ENCODE measurements at regions not wholly inside any gene's neighbourhood (a gene's known extent, or its start where the extent isn't known, plus 50 kb on each side); places are given as distances from the start of the nearest gene placed in this dataset.
"Not testable (repeated sequence)": the region's sequence is repeated elsewhere in the genome, so short reads cannot be mapped to it uniquely, and the experiment has no call there.

DNA sequence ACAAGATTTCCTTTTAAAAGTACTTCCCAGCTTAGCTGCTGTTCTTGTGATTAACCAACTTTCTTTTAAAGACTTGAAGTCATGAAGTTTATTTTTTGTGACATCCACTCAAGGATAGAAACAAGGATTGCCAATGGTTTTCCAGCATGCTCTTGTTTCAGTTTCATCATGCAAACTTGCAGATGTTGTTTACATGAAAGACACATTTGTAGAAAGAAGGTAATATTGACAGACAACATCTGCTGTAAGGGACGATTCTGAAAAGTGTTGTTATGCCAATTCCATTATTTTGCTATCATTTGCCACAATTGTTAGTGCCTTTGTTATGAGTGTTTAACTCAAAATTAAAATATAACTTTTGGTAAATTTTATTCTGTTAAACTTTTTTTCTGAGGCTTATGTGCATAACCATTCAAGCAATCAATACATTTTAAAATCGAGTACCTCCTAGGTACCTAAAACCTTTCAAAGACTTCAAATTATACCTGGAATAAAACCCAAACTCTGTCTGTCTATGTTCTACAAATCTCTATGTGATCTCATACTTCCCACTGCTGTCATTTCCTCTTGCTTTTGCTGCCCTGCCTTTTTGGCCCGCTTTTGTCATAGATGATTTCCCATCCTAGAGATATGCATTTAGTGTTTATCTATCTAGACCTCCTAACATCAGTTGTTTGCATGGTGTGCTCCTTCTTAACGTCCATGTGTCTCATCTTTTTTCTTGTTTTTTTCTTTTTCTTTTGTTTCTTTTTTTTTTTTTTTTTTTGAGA is 630.4 kb downstream of the NR2F2 start:
- no peak for DNase-seq

DNA sequence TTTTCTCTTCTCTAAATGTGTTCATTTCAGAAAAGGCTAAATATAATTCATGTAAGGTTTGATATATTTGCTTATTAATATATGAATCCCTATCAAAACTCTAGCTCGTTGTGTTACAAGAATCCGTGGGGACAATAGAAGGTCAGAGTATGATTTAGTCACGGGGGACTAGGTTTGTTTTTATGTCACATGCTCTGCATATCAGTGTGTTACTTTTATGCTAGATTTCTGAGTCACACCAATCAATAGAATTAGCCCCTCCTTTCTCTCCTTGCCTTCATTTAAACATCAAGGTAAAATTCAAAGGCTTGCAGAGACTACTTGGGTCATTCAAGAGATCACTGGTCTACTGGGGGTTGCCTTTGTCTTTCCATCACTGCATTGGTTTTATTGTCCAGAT is 636.1 kb downstream of the NR2F2 start:
- no peak for DNase-seq

DNA sequence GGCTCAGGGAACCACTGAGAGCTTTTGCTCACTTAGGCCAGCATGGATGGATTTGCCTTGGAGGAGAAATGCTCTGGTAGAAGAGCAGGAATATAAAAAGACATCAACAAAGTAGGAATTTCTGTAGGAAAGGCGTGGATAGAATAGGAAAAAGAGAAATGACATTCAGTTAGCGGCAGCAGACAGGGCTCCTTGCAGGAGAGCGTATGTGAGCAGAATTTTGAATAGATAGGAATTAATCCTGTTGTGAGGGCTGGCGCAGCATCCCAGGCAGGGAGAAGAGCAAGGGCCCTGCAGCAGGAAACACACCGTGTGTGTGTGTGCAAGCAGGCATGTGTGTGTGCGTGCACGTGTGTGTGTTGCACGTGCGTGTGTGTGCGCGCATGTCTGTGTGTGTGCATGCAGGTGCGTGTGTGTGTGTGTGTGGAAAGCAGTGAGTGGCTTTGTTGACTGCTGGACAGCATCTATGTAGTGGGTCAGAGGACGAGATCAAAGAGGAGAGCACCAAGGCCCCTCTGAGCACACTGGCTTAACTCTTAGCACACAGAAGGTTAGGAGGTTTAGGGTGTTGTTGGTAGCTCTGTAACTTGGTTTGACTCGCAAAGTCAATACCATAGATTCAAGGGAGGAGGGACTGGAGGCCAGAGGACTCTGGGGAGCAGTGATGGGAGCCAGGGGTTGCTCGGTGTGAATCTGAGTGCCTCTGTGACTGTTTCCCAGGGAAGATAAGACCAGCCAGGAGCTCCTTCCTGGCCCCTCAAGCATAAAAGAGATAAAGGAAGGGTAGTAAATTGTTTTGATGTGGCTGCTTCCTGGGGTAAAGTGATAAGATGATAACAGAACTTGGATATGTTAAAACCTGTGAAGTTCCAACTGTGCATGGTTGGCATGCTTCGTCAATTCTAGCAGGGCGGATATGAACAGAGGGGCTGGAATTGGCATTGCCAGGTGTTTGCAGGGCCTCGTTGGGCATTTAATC is 639.5 kb downstream of the NR2F2 start:
- DNase-seq: no peak

DNA sequence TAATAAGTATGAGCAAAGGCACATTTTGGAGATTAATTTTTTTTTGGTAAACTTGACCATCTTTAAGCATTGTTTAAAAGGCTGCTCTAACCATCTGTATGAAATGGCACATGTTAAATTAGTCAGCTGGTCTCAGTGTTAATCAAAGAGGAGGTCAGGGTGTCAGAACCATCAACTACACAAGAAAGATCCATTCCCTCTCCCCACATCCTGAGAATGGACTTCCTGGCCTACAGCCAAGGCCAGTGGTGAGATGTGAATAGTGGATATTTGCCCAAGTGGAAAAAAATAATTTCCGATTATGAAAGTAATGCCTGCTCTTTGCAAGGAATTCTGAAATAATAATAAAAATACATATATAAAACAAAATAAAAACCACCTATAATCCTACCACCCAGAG is 641.7 kb downstream of the NR2F2 start:
- DNase-seq: no peak

DNA sequence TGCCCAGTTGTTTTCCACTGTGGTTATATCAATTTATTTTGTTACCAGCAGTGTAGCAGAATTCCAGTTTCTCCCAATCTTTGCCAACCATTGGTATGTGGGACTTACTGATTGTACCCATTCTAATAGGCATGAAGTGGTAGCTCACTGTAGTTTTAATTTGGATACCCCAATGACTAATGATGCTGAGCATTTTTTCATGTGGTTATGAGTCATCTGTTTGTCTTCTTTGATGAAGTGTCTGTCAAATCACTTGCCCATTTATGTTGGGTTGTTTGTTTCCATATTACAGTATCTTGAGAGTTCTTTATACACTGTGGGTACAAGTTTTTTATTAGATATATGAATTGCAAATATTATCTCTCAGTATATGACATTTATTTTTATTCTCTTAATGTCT is 644.3 kb downstream of the NR2F2 start:
- no peak for DNase-seq

DNA sequence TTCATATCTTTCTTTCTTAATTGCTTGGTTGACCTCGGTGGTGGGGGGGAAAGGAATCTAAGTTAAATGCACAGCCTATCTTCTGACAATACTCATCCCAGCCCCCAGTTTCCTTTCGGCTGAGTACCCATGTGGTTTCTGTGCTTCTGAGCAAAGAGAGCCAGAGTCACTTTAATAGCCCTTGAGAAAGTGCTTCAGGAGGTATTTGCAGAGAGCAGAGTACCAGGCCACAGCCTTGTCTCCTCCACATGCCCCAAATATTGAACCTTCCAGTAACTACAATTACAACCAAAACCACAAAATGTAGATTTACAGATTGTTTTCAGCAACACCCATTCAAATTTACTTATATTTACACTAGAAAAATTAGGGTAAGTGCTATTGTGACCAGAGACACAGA is 647.4 kb downstream of the NR2F2 start:
- DNase-seq: no peak

DNA sequence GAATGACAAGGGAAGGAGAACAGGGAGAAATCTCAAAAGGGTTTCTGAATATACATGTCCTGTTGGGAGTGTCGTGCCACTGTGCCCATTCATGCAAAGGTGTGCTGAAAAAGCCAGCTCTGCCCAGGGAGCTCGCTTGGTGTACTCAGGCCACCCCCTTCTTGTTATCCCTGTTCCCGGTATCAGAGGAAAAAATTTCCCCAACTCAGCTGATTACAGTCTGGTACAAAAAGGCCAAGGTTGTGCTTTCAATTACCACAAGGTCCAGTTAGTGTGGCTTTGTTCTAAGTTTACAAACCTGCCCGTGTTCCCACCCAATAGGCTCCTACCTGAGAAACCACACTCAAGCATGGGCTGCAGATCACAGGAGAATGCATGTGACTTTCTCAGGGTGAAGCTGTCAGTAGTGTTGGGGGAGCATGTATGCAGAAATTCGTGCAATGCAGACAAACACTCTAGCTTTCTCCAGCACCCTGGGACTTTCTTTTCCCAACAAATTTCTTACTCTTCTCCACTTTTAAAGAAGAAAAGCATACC is 648.5 kb downstream of the NR2F2 start:
- no peak for DNase-seq

DNA sequence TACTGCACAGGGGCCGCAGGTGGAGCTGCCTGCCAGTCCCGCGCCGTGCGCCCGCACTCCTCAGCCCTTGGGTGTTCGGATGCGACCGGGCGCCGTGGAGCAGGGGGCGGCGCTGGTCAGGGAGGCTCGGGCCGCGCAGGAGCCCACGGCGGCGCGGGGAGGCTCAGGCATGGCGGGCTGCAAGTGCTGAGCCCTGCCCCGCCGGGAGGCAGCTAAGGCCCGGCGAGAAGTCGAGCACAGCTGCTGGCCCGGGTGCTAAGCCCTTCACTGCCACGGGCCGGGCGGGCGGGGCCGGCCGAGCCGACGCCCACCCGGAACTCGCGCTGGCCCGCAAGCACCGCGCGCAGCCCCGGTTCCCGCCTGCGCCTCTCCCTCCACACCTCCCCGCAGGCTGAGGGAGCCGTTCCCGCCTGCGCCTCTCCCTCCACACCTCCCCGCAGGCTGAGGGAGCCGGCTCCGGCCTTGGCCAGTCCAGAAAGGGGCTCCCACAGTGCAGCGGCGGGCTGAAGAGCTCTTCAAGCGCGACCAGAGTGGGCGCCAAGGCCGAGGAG is 653.7 kb downstream of the NR2F2 start:
- DNase-seq: not testable (repeated sequence)

DNA sequence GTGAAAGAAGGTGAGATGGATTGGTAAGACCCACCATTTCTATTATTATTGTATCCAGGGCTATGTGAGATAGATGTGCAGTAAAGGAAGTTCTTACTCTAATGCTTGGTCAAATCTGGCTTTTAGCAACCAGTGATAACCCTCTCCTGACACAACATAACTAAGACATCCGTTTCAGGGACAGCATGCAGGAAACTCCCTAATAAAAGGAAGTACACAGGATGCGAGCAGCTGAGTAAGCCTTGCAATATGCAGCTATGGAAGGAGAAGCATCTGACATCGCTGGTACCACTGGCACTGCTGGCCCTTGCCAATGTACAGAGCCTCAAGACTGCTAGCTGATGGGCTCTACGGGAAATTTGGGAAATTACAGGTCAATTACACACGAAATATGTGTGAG is 662.3 kb downstream of the NR2F2 start:
- DNase-seq: no peak

DNA sequence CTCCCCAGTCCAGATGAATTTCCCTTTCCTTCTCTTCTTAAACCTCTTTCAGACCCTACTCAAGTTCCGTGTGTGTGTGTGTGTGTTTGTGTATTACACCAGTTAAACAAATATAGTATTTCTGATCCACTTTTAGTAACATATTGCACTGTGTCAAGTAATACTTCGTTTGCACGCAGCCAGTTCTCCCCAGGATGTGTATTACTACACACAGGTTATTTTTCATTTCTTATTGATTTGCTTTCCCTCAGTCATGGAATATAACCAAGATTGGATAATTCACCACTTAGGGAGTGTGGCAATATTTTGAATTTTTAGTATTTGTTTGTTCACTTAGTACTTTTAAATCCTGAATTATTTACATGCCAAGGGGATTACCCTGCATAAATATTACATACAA is 667.0 kb downstream of the NR2F2 start:
- no peak for DNase-seq

DNA sequence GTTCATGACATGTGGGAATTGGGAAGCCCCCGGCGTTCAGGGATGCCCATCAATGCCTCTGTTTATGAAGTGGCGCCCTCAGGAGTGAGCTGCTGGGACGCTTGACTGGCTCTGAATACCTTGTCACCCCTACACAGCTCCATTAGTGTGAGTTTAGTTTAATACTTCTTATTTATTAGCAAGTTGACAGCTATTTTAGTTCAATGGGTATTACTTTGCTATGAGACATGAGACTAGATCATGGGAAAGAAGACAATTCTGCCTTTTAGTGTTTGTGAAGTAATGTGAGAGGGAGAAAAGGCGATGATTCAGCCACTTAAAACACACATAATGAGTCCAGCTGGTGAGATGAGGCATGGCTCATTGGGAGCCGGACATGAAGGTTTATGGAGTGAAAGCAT is 678.5 kb downstream of the NR2F2 start:
- DNase-seq: no peak

DNA sequence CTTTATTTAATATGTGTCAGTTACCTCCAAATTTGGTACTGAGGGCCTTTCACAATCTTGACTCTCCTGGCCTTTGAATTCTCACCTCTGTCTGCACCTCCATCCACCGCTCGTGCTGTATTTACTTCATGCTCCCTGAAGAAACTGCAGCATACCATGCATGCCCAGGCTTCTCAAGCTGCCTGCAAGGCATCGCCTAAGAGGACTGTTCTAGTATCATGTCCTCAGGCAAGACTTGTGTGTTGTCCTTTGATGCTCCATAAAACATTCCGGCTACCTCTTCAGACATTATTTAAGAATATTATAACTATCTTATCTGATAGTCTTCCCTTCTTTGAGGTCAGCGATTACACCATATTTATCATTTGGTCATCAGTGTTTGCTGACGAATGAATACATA is 682.5 kb downstream of the NR2F2 start:
- no peak for DNase-seq

DNA sequence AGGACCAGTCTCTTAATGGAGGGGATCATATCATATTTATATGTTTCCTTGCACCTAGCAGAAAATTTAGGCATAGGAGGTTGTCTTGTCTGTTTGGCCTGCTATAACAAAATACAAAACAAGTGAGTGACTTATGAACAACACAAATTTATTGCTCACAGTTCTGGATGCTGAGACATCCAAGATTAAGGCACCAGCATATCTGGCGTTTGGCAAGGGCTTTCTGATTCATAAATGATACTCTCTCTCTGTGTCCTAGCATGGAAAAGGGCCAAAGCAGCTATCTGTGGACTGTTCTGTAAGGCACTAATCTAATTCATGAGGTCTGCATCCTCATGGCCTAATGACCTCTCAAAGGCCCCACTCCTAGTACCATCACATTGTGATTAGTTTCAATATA is 683.0 kb downstream of the NR2F2 start:
- DNase-seq: no peak

DNA sequence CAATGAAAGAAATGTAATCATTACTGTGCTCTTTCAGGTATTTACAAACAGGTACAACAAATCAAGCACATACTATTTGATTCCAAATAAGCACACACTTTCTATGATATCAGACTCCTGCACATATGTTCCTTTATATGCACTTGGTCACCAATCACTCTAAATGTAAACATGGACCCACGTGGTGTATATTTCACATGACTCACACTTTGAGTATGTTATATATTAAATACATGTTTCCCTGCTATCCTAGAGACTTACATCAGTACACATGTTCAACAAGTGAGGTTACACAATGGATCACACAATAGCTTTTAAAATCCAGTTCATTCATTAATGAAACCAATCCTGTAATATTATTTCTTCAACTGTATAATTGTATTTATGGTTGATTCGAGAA is 683.5 kb downstream of the NR2F2 start:
- DNase-seq: no peak

DNA sequence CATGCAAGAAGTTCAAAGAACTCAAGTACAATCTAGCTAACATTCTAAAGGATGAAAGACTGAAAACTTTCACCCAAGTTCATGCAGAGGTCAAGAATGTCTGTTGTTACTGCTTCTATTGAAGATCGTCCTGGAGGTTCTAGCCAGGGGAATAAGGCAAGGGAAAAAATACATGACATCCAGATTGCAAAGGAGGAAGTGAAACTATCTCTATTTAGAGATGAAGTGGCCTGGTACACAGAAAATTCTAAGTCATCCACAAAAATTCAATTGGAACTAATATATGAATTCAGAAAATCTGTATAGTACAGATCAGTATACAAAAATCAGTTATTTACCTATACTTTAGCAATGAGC is 693.0 kb downstream of the NR2F2 start:
- no peak for DNase-seq

DNA sequence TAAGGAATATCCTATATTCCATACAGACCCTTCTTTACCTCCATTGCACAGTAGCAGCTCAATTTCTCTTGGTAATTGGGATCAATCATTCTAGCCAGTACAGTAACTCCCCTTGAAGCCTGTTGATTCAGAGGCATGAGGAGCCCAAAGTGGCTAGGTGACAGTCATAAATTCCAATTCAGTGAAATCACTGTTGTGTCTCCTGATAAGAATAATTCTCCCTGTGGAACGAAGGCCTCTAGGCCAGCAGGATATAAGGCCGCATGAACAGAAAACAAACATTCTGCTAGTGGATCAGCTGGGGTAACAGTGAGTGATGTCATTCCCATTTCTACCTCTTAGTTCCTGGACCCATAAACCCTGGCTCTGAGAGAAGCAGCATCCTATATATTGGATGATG is 696.3 kb downstream of the NR2F2 start:
- DNase-seq: no peak

DNA sequence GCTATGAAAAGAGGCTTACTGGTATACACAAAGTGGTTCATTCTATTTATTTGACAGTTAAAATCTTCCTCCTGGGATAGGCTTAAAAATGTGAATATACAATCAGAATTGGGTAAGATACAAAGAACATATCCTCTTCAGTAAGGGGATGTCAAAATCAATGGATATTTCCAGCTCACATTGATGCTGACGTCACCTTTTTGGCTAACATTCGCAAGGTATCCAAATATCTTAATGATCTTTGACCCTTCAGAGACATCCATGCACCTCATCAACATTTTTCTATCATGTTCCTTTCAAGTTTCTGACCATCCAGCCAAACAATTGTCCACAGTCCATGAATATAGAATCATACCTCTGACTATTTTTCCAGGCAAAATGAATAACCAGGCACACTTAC is 697.3 kb downstream of the NR2F2 start:
- no peak for DNase-seq

DNA sequence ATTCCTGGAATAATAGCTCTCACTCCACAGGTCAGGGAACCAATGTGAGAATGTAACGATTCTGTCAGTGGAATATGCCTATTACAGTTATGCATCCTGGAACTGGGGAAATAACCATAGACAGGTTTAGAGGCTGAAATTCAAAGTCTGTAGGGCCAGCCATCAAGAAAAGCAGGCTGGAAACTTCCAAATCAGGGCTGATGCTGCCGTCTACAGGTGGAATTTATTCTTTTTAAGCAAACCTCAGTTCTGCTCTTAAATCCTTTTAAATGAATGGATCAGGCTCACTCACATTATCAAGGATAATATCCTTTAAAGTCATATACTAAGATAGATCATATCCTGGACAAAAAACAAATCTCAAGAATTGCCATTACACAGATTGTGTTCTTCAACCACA is 699.8 kb downstream of the NR2F2 start:
- DNase-seq: no peak

DNA sequence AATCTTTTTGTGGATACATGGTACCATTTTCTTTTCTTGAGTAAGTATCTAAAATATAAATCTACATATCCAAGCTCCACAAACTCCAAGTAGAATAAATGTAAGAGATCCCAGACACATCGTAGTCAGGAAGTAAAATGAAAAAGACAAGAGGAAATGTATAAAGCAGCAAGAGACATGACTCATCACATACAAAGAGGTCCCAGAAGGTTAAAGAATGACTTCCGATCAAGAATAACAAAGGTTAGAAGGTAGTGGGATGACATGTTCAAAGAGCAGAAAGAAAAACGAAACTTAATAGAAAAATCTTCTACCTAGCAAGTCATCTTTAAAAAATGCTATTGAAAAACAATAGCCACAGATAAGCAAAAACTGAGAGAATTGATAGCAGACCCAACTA is 705.8 kb downstream of the NR2F2 start:
- DNase-seq: no peak

DNA sequence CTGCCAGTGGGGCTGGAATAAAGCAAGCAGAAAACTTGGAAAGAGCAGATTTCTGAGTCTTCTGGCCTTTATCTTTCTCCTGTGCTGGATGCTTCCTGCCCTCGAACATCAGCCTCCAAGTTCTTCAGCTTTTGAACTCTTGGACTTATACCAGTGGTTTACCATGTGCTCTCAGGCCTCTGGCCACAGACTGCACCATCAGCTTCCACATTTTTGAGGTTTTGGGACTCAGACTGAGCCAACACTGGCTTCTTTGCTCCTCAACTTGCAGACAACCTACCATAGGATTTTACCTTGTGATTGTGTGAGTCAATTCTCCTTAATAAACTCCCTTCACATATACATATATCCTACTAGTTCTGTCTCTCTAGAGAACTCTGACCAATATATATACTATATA is 706.6 kb downstream of the NR2F2 start:
- DNase-seq: no peak

DNA sequence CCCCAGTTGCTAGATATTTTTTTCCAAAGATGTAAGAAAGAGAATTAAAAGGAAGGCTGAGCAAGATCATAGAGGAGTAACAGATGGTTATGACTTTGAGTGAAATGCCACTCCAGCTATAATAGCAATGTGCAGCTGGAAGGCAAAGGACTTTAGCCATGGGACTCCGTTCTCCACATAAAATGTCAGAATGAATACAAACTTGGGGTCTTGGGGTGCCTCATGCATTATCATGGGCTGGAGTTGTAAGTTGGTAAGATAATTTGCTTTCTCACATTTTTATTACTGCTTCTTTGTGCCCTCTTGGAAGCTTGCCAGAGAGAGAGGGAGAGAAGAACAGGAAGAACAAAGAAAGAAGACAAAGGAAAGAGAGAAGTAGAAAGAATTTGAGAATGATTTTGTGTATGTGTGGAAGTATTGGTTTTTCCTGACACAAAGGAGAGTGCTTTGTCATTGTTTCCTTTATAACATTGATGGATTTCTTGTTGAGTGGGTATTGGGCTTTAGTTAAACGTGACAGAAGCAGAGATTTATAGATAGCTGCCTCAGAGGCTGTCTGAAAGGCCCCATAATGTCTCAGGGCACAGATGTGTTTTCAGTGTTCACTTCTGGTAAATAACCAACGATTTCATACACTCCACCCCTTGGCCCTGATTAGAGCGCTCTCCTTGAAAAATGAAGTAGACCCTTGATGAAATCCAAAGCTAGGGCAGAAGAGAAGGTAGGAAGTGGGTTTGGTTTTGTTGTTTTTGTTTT is 715.3 kb downstream of the NR2F2 start:
- no peak for DNase-seq

DNA sequence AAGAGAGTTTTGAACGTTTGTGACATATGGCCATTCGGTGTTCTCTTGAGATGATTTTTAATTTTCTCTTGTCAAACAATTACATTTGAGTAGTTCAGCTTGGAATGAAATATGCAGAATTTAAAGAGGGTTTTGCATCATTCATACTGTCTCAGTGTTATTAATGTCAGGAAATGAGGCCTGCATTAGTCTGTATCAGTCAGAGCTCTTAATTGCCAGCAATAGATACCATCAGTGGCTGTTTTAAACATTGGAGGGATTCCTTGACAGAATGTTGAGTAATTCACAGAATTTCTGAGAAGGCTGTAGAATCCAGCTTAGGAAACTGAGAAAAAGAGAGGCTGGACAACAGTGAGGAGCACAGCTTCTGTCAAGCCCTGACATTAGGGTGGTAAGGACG is 722.0 kb downstream of the NR2F2 start:
- DNase-seq: no peak

DNA sequence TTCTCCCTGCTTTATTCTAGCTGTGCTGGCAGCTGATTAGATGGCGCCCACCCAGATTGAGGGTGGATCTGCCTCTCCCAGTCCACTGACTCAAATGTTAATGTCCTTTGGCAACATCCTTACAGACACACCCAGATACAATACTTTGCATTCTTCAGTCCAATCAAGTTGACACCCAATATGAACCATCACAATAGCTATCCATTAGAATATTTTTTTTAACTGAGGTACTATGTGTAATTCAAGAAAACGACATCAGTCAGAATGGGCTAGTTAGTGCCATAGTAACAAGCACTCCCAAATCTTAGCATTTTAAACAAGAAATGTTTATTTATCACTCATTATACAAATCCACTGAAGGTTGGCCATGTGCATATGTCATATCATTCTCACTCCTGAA is 723.1 kb downstream of the NR2F2 start:
- no peak for DNase-seq

Measured in CD4-positive, alpha-beta T cell treated with Interleukin-12 subunit alpha and Interleukin-12 subunit beta, for 1 hour (primary cell).